ENCODE measurements at regions not wholly inside any gene's neighbourhood (a gene's known extent, or its start where the extent isn't known, plus 50 kb on each side); places are given as distances from the start of the nearest gene placed in this dataset.
"Not testable (repeated sequence)": the region's sequence is repeated elsewhere in the genome, so short reads cannot be mapped to it uniquely, and the experiment has no call there.

DNA sequence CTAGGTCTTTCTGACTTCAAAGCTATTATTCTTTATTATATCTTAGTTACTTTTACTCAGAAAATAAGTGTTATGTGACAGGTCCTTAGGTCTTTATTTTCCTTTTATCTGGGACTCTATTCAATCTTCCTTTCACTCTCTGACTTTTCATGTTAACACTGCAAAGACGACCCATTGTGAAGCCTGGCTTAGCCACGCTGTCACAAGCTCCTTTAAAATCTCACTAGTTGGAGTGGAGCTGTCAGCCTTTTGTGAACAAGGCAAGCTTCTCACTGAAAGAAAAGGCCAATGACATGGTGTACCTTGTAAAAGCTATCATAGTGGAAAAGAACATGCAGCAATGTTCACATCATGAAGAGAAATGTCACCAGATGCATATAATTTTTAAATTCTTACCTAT is 1130.7 kb upstream of the FAM98A start:
- no peak for DNase-seq (ENCODE audit: low read depth in 2 of 2)

DNA sequence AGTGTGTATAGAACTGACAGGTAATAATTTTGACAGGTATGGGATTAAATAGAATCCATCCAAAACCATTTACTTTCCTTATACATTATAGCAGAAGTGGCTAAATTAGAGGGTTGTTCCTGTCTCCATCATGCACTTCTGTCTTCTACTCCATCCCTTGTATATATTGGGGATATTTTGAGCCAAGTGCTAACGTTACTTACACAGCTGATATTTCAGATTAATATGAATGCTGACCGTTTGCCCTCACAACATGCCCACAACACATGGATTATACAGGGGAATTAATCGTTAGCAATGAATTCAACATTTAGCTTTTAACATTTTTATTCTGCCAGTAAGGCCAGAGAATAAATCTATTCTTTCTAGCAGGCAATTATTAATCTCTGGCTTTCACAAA is 1125.0 kb upstream of the FAM98A start:
- DNase-seq (ENCODE audit: low read depth in 2 of 2) = no peak

GRCh38 chr2:34723683-34724082 is 1124.6 kb upstream of the FAM98A start:
- no peak for DNase-seq (ENCODE audit: low read depth in 2 of 2)

GRCh38 chr2:34719206-34719605 is 1120.1 kb upstream of the FAM98A start:
- no peak for DNase-seq (ENCODE audit: low read depth in 2 of 2)

DNA sequence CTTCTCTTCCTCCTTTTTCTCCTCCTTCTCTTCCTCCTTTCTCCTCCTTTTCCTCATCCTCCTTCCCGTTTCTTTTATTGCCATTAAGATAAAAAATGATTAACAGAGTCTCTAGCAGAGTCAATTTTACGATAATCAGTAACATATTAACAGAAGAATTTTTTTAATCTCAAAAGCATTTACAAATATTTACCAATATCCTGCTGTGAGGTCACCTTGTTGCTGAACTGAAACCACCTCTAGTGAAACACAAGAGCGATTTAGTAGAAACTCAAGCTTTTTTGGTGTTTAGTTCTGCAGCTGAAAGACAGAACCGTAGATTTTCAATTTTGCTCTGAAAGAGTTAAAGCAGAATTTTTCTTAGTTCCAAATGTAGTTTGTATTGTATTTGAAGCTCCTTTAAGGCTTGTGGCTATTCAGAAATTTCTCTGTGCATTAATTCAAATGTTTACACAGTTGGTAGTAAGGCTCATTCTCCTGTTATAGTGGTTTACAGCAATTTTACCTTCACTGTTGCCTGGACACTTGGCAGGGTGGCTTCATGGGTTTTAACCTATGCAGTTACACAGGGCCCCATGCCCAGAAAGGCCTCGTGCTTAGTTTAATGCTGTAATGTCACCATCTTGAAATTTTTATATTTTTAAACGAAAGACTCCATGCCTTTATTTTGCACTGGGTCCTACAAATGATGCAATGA is 1106.6 kb upstream of the FAM98A start:
- DNase-seq (ENCODE audit: low read depth in 2 of 2) = no peak

DNA sequence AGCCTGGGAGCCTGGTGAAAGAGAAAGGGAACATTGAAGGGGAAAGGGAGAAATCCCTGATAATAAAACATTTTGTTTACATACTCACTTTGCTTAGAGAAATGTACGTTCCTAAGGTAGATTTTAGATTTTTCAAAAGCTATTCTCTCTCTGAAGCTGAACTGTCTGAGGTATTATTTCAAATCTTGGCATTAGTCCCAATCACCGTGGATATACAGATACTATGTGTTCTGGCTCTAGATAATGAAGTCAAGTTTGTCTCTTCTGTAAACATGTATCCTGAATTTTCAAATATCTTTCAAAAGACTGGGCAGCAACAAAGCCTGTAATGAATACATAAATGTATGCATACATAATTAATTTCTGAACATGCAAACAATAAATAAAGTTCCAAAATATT is 1104.2 kb upstream of the FAM98A start:
- DNase-seq (ENCODE audit: low read depth in 2 of 2) = no peak

DNA sequence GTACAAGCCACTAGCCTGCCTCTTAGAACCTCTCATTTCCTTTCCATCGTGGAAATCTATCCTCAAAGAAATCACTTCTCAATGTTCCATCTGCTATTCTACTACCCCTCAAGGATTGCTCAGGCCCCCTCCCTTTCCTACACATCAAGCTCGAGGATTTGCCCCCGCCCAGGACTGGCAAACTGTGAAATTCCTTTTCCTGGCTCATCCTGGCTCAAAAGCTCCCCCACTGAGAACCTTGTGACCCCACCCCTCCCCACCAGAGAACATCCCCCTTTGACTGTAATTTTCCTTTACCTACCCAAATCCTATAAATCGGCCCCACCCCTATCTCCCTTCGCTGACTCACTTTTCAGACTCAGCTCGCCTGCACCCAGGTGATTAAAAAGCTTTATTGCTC is 1103.3 kb upstream of the FAM98A start:
- not testable (repeated sequence) for DNase-seq (ENCODE audit: low read depth in 2 of 2)

GRCh38 chr2:34677591-34677990 is 1078.5 kb upstream of the FAM98A start:
- DNase-seq (ENCODE audit: low read depth in 2 of 2) = not testable (repeated sequence)

DNA sequence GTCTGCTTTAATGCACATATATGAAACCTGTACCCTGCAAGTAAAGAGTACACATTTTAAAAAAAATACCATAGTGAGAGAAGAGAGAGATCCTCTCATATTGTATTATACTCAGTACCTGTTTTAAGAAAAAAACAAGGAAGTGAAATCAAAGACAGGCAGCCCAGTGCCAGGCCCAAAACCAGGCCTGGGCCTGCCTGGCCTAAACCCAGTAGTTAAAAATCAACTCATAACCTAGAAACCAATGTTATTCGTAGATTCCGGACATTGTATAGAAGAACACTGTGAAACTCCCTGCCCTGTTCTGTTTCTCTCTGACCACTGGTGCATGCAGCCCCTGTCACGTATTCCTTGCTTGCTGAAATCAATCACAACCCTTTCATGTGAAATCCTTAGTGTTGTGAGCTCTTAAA is 1078.0 kb upstream of the FAM98A start:
- not testable (repeated sequence) for DNase-seq (ENCODE audit: low read depth in 2 of 2)

DNA sequence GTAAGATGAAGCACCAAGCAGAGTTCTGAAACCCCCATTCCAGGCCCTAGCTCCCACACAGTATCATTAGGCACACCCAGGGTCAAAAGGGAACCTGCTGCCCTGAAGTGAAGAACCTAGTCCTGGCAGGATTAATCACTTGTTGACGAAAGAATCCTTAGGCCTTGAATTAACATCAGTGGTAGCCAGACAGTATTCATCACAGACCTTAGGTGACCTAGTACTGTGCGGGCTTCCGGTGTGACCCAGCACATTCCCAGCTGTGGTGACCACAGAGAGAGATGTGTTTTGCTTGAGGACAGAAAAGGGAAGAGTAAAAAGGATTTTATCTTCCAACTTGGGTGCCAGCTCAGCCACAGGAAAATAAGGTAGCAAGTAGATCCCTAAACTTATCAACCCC is 1071.4 kb upstream of the FAM98A start:
- no peak for DNase-seq (ENCODE audit: low read depth in 2 of 2)

DNA sequence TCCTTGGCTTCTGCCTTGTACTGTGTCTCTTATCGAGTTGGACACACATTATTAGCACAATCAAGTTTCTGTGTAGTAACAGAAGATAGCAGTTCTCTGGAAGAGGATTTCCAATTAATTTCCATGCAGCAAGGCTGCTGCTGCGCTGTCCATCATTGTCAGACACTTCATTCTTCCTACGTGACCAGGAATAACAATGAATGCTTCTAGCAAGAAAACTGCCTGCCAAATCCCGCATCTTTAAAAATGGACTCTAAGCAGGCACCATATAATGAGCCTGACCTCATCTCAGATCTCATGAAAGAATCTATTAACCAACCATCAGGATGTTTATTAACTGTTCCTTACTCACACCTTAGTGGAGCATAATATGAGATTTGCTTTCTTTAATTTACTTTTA is 1067.7 kb upstream of the FAM98A start:
- DNase-seq (ENCODE audit: low read depth in 2 of 2) = no peak

DNA sequence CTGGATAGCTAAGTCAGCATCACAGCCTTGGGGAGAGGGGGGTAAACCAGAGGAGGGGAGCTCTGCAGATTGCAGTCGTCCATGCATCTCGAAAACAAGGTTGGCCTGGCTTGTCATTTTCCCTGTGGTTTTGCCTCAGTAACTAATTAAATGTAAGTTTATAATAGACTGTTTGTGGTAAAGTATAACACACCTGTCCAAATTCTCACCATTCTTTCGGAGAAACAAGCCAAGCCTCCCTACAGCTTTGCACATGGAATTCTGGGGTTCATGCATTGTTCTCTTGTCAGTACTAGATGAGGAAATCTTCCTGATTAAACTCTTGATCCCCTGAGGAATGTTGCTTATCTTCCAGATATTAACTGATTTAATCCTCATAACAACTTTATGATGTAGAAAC is 1065.2 kb upstream of the FAM98A start:
- DNase-seq (ENCODE audit: low read depth in 2 of 2) = no peak

DNA sequence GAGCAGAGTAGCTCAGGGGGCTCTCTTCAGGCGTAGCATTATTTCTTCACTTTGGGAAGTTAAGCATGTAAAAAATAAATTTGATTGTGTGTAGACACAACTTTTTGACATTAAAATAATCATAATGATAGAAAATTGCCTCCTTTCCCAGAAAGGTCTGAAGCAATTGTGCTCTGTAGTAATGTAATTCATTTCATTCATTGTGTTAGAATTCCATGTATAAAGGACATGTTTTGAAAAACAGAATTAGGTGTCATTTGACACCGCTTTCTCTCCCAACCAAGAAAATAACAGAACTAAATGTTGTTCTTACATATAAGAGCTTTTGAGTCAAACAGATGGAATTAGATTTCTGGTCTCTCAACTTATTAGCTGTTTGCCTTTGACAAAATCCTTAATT is 1064.2 kb upstream of the FAM98A start:
- no peak for DNase-seq (ENCODE audit: low read depth in 2 of 2)

- no peak for DNase-seq (ENCODE audit: low read depth in 2 of 2)
These were observed 1061.6 kb upstream of the FAM98A start for GRCh38 chr2:34660741-34661140.

DNA sequence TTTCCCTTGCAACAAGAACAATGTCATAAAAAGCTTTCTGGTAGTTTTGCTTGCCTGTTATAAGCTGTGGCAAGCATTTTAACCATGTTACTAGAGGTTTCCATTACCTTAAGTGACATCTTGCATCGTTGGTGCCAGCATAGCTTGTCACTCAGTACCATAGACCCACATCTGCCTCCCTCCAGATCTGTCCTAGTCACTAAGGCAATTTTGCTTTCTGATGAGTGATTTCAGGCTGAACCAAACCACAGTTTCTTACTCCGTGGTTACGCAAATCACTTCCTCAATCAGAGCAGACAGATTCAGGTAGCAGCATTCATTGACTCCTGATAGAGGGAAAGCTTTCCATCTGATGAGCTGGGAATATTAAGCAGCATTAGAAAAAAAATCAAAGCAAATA is 1057.5 kb upstream of the FAM98A start:
- DNase-seq (ENCODE audit: low read depth in 2 of 2) = no peak

GRCh38 chr2:34652636-34653035 is 1053.5 kb upstream of the FAM98A start:
- no peak for DNase-seq (ENCODE audit: low read depth in 2 of 2)

DNA sequence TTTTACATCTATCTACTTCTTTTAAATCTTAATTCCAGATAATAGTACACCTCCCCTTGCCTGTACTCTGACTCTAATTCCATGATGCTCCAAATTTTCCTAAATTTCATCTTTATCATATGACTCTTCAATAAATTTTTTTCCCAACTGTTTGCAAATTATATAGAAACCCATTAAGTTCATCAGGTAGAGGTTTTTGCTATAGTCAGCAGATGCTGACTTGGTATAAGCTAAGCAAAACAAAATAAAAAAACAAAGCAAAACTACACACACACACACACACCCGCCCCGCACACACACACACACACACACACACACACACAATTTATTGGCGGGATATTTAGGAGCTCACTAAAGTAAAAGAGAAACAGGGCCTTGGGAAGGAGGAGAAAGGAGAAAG is 1047.8 kb upstream of the FAM98A start:
- no peak for DNase-seq (ENCODE audit: low read depth in 2 of 2)

- no peak for DNase-seq (ENCODE audit: low read depth in 2 of 2)
These were observed 1033.2 kb upstream of the FAM98A start for GRCh38 chr2:34632327-34632726.

DNA sequence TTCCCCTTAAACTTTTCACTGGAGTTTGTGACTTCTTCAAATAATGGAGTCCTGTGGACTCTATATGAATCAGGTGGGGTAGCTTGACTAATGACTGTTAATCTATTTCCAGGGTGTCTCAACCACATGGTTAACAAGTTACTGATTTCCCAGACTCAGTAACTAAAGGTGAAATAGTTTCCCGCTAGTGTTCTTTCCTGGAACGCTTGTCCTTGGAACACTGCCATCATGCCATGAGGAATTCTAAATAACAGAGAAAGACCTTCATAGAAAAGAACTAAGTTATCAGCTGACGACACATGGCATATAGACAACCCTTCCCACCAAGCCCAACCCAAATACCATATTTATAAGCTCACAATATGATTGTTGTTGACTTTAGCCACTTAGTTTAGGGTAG is 1027.9 kb upstream of the FAM98A start:
- DNase-seq (ENCODE audit: low read depth in 2 of 2) = no peak

- no peak for DNase-seq (ENCODE audit: low read depth in 2 of 2)
These were observed 1005.1 kb upstream of the FAM98A start for GRCh38 chr2:34604164-34604563.

DNA sequence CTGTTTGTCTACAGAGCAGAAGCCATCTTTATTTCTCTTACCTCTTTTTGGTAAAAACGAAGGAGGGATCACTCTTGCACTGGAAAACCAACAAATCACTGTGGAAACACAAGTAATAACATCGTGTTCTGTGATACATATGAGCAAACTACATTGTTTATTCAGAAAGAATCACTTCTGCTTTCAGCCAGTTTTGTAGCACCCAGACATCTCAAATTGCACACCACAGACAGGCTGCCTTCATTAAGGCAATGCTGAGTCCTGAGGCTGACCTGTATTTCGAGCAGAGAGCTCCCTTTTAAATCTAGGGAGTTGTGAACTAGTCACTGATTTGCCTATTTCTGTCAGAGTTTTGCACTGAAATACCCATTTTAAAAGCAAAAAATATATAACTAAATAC is 1003.2 kb upstream of the FAM98A start:
- DNase-seq (ENCODE audit: low read depth in 2 of 2) = no peak

GRCh38 chr2:34601561-34601960 is 1002.5 kb upstream of the FAM98A start:
- no peak for DNase-seq (ENCODE audit: low read depth in 2 of 2)

GRCh38 chr2:34578641-34579040 is 979.5 kb upstream of the FAM98A start:
- no peak for DNase-seq (ENCODE audit: low read depth in 2 of 2)

DNA sequence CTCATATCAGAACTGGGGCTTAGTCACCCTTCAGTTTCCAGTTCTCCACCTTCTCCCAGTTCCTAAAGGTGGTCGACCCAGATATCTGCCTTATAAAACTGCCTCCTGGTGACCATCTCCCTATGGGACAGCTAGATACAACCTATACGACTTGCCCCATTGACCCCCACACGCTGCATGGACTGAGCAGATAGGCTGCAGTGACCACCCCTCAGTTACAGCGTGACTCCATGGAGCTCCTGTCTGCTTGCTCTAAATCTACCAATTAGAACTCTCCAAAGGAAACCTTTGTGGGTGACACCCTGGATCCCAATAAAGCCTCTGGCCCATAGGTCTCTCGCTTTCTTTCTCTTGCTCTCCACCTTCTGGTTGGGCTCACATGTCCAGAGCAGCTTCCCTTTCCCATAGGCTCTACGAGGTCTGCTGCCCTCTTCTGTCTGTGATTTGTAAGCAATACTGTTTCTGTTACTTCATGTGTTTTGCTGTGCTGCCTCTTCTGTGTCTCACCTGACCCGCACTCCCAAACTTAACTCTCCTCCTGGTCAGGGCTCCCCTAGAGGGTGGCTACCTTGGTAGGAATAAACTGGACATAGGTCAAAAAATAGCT is 971.3 kb upstream of the FAM98A start:
- no peak for DNase-seq (ENCODE audit: low read depth in 2 of 2)

Data from stimulated activated CD8-positive, alpha-beta memory T cell treated with anti-CD3 and anti-CD28 coated beads, Interleukin-2, amount 100 ng/mL, for 1 hour (primary cell).